SH-SY5Y (cell line): ENCODE measurements at regions not wholly inside any gene's neighbourhood (a gene's known extent, or its start where the extent isn't known, plus 50 kb on each side); places are given as distances from the start of the nearest gene placed in this dataset.

Experiments
- GATA2 ChIP-seq: IDR thresholded peaks from 2 replicates; pipeline ENCODE4 v1.6.1; 2011; ENCODE audit warnings: mild to moderate bottlenecking, low read depth, low read length
- GATA3 ChIP-seq: IDR thresholded peaks from 2 replicates; pipeline ENCODE4 v1.6.1; 2011; ENCODE audit warnings: low read depth, mild to moderate bottlenecking, low read length, moderate library complexity

DNA sequence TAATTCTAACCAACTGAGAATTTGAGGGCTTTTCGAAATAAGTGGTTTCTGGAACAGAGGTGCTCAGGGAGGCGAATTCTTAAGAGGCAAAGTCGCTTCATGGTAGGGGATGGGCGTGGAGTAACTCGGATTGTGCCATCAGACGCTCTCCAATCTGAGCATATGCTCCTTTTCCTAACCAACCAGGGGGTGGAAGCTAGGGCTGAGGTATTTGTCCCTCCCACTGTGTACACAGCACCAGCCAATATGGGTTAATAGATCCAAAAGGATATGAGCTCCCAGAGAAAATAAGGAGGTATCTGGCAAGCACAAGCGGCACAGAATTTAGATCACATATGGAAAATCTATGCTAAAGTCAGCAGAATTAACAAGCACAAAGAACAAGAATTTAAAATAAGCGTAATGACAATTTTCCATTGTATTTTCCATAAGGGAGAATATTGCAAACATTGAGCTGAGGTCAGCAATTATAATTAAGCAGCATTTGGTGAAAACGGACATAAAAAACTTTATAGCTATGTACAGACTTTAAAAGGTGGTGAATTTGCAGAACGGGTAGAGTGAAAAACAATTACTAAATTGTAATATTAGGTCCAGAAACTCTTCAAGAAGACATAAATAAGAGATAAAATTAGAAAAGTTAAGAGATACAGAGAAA is 55.0 kb upstream of the PHACTR1 start:
- no peak for TF ChIP-seq GATA2
- no peak for TF ChIP-seq GATA3
